H9 (cell line): ENCODE measurements at regions not wholly inside any gene's neighbourhood (a gene's known extent, or its start where the extent isn't known, plus 50 kb on each side); places are given as distances from the start of the nearest gene placed in this dataset.

Experiments used
- DNase-seq: peaks from one replicate; pipeline ENCODE4 v3.0.0-alpha.2; 2017
- H2AFZ ChIP-seq: one replicate; pipeline ENCODE4 v1.6.1; 2013; ENCODE audit warnings: mild to moderate bottlenecking, low read length, control low read depth, moderate library complexity
- H2AK5ac ChIP-seq: 2 replicates; pipeline ENCODE4 v1.6.1; 2013; ENCODE audit warnings: low read length, control low read depth, mixed read lengths; ENCODE audit not compliant: insufficient read length
- H2BK120ac ChIP-seq: one replicate; pipeline ENCODE4 v1.6.1; 2013; ENCODE audit warnings: low read depth, mild to moderate bottlenecking, low read length, control low read depth, inconsistent platforms; ENCODE audit not compliant: poor library complexity, severe bottlenecking
- H2BK12ac ChIP-seq: 2 replicates; pipeline ENCODE4 v1.6.1; 2013; ENCODE audit warnings: low read length, control low read depth, mixed read lengths, low read depth; ENCODE audit not compliant: insufficient read length
- H2BK15ac ChIP-seq: 2 replicates; pipeline ENCODE4 v1.6.1; 2013; ENCODE audit warnings: low read depth, low read length, control low read depth
- H2BK20ac ChIP-seq: one replicate; pipeline ENCODE4 v1.6.1; 2013; ENCODE audit warnings: low read depth, mild to moderate bottlenecking, low read length, control low read depth, inconsistent platforms; ENCODE audit not compliant: poor library complexity, severe bottlenecking
- H2BK5ac ChIP-seq: 2 replicates; pipeline ENCODE4 v1.6.1; 2013; ENCODE audit warnings: low read length, control low read depth, mixed read lengths; ENCODE audit not compliant: insufficient read length
- H3K14ac ChIP-seq: 2 replicates; pipeline ENCODE4 v1.6.1; 2013; ENCODE audit warnings: low read length, control low read depth; ENCODE audit not compliant: insufficient read depth
- H3K18ac ChIP-seq: 2 replicates; pipeline ENCODE4 v1.6.1; 2013; ENCODE audit warnings: low read depth, mild to moderate bottlenecking, mixed read lengths, low read length, control low read depth; ENCODE audit not compliant: insufficient read length
- H3K23ac ChIP-seq: 2 replicates; pipeline ENCODE4 v1.6.1; 2013; ENCODE audit warnings: low read length, control low read depth, mixed read lengths, low read depth; ENCODE audit not compliant: insufficient read length
- H3K23me2 ChIP-seq: 2 replicates; pipeline ENCODE4 v1.6.1; 2013; ENCODE audit warnings: low read depth, mild to moderate bottlenecking, mixed read lengths, low read length, control low read depth; ENCODE audit not compliant: insufficient read length, poor library complexity, severe bottlenecking
- H3K27ac ChIP-seq: 2 replicates; pipeline ENCODE4 v1.5.1; 2013; ENCODE audit warnings: low read length, control low read depth, mixed read lengths, low read depth; ENCODE audit not compliant: insufficient read length
- H3K27me3 ChIP-seq: 2 replicates; pipeline ENCODE4 v1.6.1; 2013; ENCODE audit warnings: low read length, control low read depth, inconsistent platforms; ENCODE audit not compliant: insufficient read depth
- H3K4ac ChIP-seq: 2 replicates; pipeline ENCODE4 v1.6.1; 2013; ENCODE audit warnings: low read depth, mild to moderate bottlenecking, control low read depth, inconsistent platforms, low read length, moderate library complexity
- H3K4me1 ChIP-seq: 2 replicates; pipeline ENCODE4 v1.6.1; 2013; ENCODE audit warnings: low read length, control low read depth, inconsistent platforms; ENCODE audit not compliant: insufficient read depth
- H3K4me2 ChIP-seq: 2 replicates; pipeline ENCODE4 v1.6.1; 2013; ENCODE audit warnings: low read length, control low read depth, mixed read lengths; ENCODE audit not compliant: insufficient read length, insufficient read depth
- H3K56ac ChIP-seq: 2 replicates; pipeline ENCODE4 v1.6.1; 2013; ENCODE audit warnings: low read depth, mild to moderate bottlenecking, mixed read lengths, low read length, control low read depth; ENCODE audit not compliant: insufficient read length
- H3K79me1 ChIP-seq: 2 replicates; pipeline ENCODE4 v1.6.1; 2013; ENCODE audit warnings: low read depth, mild to moderate bottlenecking, moderate library complexity, low read length, control low read depth, inconsistent platforms; ENCODE audit not compliant: insufficient read depth, poor library complexity, severe bottlenecking
- H3K79me2 ChIP-seq: 2 replicates; pipeline ENCODE4 v1.6.1; 2013; ENCODE audit warnings: low read length, control low read depth, inconsistent platforms; ENCODE audit not compliant: insufficient read depth
- H3K9ac ChIP-seq: 2 replicates; pipeline ENCODE4 v1.6.1; 2013; ENCODE audit warnings: low read length, control low read depth, mixed read lengths; ENCODE audit not compliant: insufficient read length; ENCODE audit errors: extremely low read depth
- H3K9me3 ChIP-seq: one replicate; pipeline ENCODE4 v1.6.1; 2013; ENCODE audit warnings: low read depth, low read length, inconsistent platforms; ENCODE audit not compliant: control insufficient read depth
- H3T11ph ChIP-seq: one replicate; pipeline ENCODE4 v1.6.1; 2013; ENCODE audit warnings: mild to moderate bottlenecking, low read length, control low read depth, inconsistent platforms
- H4K20me1 ChIP-seq: one replicate; pipeline ENCODE4 v1.6.1; 2013; ENCODE audit not compliant: control insufficient read depth, insufficient read length, insufficient read depth
- H4K5ac ChIP-seq: 2 replicates; pipeline ENCODE4 v1.6.1; 2013; ENCODE audit warnings: low read depth, mild to moderate bottlenecking, mixed read lengths, low read length, control low read depth; ENCODE audit not compliant: insufficient read length
- H4K8ac ChIP-seq: replicated peaks from 2 replicates; pipeline ENCODE4 v1.6.1; 2013; ENCODE audit warnings: low read length, control low read depth, mixed read lengths, low read depth; ENCODE audit not compliant: insufficient read length
- H4K91ac ChIP-seq: 2 replicates; pipeline ENCODE4 v1.6.1; 2013; ENCODE audit warnings: low read depth, mild to moderate bottlenecking, moderate library complexity, mixed read lengths, low read length, control low read depth; ENCODE audit not compliant: insufficient read length
- H3K27ac Mint-ChIP-seq, 3 experiments: 2 replicates in 2 of 3; 3 replicates in 1 of 3; pipeline ENCODE4 v1.8.0; 2020 to 2021; ENCODE audit warnings: mixed read lengths in 3 of 3, mild to moderate bottlenecking in 1 of 3, moderate library complexity in 1 of 3
- H3K27me3 Mint-ChIP-seq: 2 replicates; pipeline ENCODE4 v1.8.0; 2021; ENCODE audit warnings: low read depth, mild to moderate bottlenecking, moderate library complexity, mixed read lengths
- H3K36me3 Mint-ChIP-seq, 3 experiments: 2 replicates in 2 of 3; 3 replicates in 1 of 3; pipeline ENCODE4 v1.8.0; 2020 to 2021; ENCODE audit warnings: low read depth in 3 of 3, mixed read lengths in 3 of 3; ENCODE audit not compliant: insufficient read depth in 1 of 3
- H3K4me1 Mint-ChIP-seq, 2 experiments: 2 replicates each; pipeline ENCODE4 v1.8.0; 2020; ENCODE audit warnings: mixed read lengths in 2 of 2
- H3K4me3 Mint-ChIP-seq, 2 experiments: 2 replicates in 1 of 2; 3 replicates in 1 of 2; pipeline ENCODE4 v1.8.0; 2020 to 2021; ENCODE audit warnings: mild to moderate bottlenecking in 2 of 2, mixed read lengths in 2 of 2, moderate library complexity in 1 of 2
- H3K9me3 Mint-ChIP-seq, 2 experiments: 2 replicates in 1 of 2; 3 replicates in 1 of 2; pipeline ENCODE4 v1.8.0; 2020; ENCODE audit warnings: mild to moderate bottlenecking in 2 of 2, mixed read lengths in 2 of 2, moderate library complexity in 1 of 2
- CTCF ChIP-seq: fragments of 200-600 bp; sonication (generic); conservative IDR thresholded peaks from 3 replicates; pipeline ENCODE4 v1.8.0; 2021; ENCODE audit warnings: antibody characterized with exemption, mild to moderate bottlenecking
- WGBS: extraction: QIAGEN DNeasy Blood & Tissue Kit; methylation state at CpG from one replicate; pipeline ENCODE4 v1.1.7; 2013; ENCODE audit warnings: missing lambda C conversion rate, low lambda C conversion rate, mixed read lengths; ENCODE audit not compliant: insufficient read length; ENCODE audit errors: extremely low coverage; 5-methylcytosine and 5-hydroxymethylcytosine counted together

- Histone ChIP-seq H3K79me2 (no peaks in the 10 kb centered on the region), H3K4ac (no peak overlapping the region), H4K8ac (no peak overlapping the region), H3K27ac (no peak overlapping the region), H2BK15ac (no peak overlapping the region), H3K23me2 (no peaks in the 10 kb centered on the region), H2BK5ac (no peak overlapping the region), H2AFZ (no peak overlapping the region), H3K23ac (no peak overlapping the region), H4K91ac (no peak overlapping the region), H3K27me3 (no peaks in the 10 kb centered on the region), H3K4me2 (no peak overlapping the region), H3T11ph (no peak overlapping the region), H2BK20ac (no peak overlapping the region), H3K4me1 (no peaks in the 10 kb centered on the region), H2BK12ac (no peak overlapping the region), H3K18ac (no peak overlapping the region), H3K56ac (no peak overlapping the region), H3K9me3 (no peaks in the 10 kb centered on the region), H3K14ac (no peak overlapping the region), H2AK5ac (no peak overlapping the region), H2BK120ac (no peak overlapping the region), H3K9ac (no peak overlapping the region), H4K20me1 (no peaks in the 10 kb centered on the region), H3K79me1 (no peaks in the 10 kb centered on the region), H4K5ac (no peak overlapping the region)
- no peak overlapping the region for H3K4me3 Mint-ChIP-seq
- DNase-seq, result no peak
- peaks cover 9 to 22% (median 12%) of the 10 kb centered on the region in 3 experiments for H3K36me3 Mint-ChIP-seq
- no peaks in the 10 kb centered on the region for H3K27me3 Mint-ChIP-seq
- TF ChIP-seq CTCF, result no peak
- no peak overlapping the region for H3K27ac Mint-ChIP-seq
- H3K4me1 Mint-ChIP-seq, result no peaks in the 10 kb centered on the region
- peaks cover 11 to 28% of the 10 kb centered on the region in 2 experiments for H3K9me3 Mint-ChIP-seq
- WGBS, result no CpG with 5 or more reads among the region's 4 CpGs
Measured at GRCh38 chr5:165573445-165573844, 2068.0 kb downstream of the MAT2B start.
